Caco-2 (cell line): ENCODE measurements at regions not wholly inside any gene's neighbourhood (a gene's known extent, or its start where the extent isn't known, plus 50 kb on each side); places are given as distances from the start of the nearest gene placed in this dataset.

Experiments used
- BruUV-seq: library from RNA; stranded (reverse); fragments of 400-500 nt; replicated peaks from 2 replicates; lab custom pipeline; 2021; lab: Mats Ljungman, UMichigan
- CTCF ChIA-PET: fragments of 300-600 bp; sonication (Branson Sonifier 250); formaldehyde crosslinking; loops from one replicate; lab custom pipeline; 2022; ENCODE audit warnings: antibody characterized with exemption; lab: Charles Lee
- POLR2A ChIA-PET: fragments of 300-600 bp; sonication (Branson Sonifier 250); formaldehyde crosslinking; loops from one replicate; lab custom pipeline; 2022; ENCODE audit warnings: antibody characterized with exemption; lab: Charles Lee
- DNase-seq, 2 experiments: peaks; one replicate each; pipeline versions ENCODE4 v3.0.0 to v3.0.0-alpha.2; 2020 to 2022
- H3K27me3 ChIP-seq: replicated peaks from 2 replicates; pipeline ENCODE4 v1.6.0; 2011; ENCODE audit warnings: low read length; ENCODE audit not compliant: control insufficient read depth, insufficient read depth
- H3K36me3 ChIP-seq: 2 replicates; pipeline ENCODE4 v1.5.1; 2011; ENCODE audit warnings: low read length; ENCODE audit not compliant: control insufficient read depth, insufficient read depth
- H3K4me1 ChIP-seq: fragments of 250-450 bp; sonication (Bioruptor Pico); 2 replicates; pipeline ENCODE4 v1.5.1; 2020; ENCODE audit warnings: mild to moderate bottlenecking
- H3K4me3 ChIP-seq: 2 replicates; pipeline ENCODE4 v1.5.1; 2011; ENCODE audit warnings: low read depth, mild to moderate bottlenecking, control low read depth, low read length
- H3K9me3 ChIP-seq: fragments of 250-450 bp; sonication (Bioruptor Pico); 2 replicates; pipeline ENCODE4 v1.5.1; 2020; ENCODE audit warnings: mild to moderate bottlenecking, moderate library complexity
- H3K27ac Mint-ChIP-seq: one replicate; pipeline ENCODE4 v1.8.0; 2022; ENCODE audit warnings: mixed read lengths; ENCODE audit not compliant: unreplicated experiment
- H3K27me3 Mint-ChIP-seq: one replicate; pipeline ENCODE4 v1.8.0; 2022; ENCODE audit warnings: mixed read lengths; ENCODE audit not compliant: insufficient read depth, unreplicated experiment
- H3K36me3 Mint-ChIP-seq: one replicate; pipeline ENCODE4 v1.8.0; 2022; ENCODE audit warnings: mild to moderate bottlenecking, mixed read lengths; ENCODE audit not compliant: insufficient read depth, unreplicated experiment
- H3K4me1 Mint-ChIP-seq: one replicate; pipeline ENCODE4 v1.8.0; 2022; ENCODE audit warnings: low read depth, mixed read lengths; ENCODE audit not compliant: unreplicated experiment
- H3K4me3 Mint-ChIP-seq: one replicate; pipeline ENCODE4 v1.8.0; 2022; ENCODE audit warnings: mild to moderate bottlenecking, moderate library complexity, mixed read lengths; ENCODE audit not compliant: unreplicated experiment
- H3K9me3 Mint-ChIP-seq: one replicate; pipeline ENCODE4 v1.8.0; 2022; ENCODE audit warnings: mixed read lengths; ENCODE audit not compliant: unreplicated experiment
- intact Hi-C: fragments of 100-400 bp; cut with micrococcal nuclease; formaldehyde crosslinking; loops from one replicate; pipeline ENCODE4 v1.10.0; 2022; ENCODE audit not compliant: unreplicated experiment
- TF ChIP-seq, protein P1 (sequence below), 2 experiments: fragments of 200-600 bp in 1 of 2; IDR thresholded peaks; 1 replicate in 1 of 2; 2 replicates in 1 of 2; pipeline versions ENCODE4 v1.5.1 to v1.8.0; 2011 to 2022; ENCODE audit warnings: antibody characterized with exemption in 1 of 2, control low read depth in 1 of 2, inconsistent platforms in 1 of 2, low read depth in 1 of 2, low read length in 1 of 2, mild to moderate bottlenecking in 1 of 2, moderate library complexity in 1 of 2; ENCODE audit not compliant: insufficient read depth in 1 of 2, severe bottlenecking in 1 of 2, unreplicated experiment in 1 of 2

DNA sequence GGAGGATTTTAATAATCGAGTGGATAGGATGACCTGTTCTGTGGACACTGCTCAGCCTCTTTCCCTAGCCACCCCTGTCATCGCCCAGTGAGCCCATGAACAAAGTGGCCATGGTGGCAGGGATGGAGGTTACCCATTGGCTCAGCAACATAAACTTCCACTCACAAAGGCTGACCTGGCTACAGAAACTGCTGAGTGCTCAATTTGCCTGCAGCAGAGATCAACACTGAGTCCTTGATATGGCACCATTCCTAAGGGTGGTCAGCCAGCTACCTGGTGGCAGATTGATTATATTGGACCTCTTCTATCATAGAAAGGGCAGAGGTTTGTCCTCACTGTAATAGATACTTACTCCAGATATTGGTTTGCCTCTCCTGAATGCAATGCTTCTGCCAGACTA, 465.4 kb upstream of the FBXO33 start:
- POLR2A ChIA-PET, result no interaction called here
- BruUV-seq, result no TSS peak

DNA sequence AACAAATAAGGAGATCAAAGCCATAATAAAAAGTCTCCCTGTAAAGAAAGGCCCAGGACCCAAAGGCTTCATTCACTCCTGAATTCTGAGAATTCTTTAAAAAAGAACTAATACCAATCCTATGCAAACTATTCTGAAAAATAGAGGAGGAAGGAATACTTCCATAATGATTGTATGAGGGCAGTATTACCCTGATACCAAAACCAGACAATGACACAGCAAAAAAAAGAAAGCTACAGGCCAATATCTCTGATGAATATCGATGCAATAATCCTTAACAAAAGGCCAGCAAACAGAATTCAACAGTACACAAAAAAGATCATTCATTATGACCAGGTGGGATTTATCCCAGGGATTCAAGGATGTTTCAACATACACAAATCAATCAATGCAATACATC, 457.8 kb upstream of the FBXO33 start:
- ChIA-PET CTCF (no interaction called here), POLR2A (no interaction called here)

More for the DNA sequence above, 465.4 kb upstream of the FBXO33 start:
- Histone ChIP-seq H3K4me3 (no peak overlapping the region), H3K9me3 (no peaks in the 10 kb centered on the region), H3K36me3 (no peaks in the 10 kb centered on the region), H3K27me3 (no peaks in the 10 kb centered on the region), H3K4me1 (no peaks in the 10 kb centered on the region)
- H3K27me3 Mint-ChIP-seq, result peaks cover 9% of the 10 kb centered on the region
- peaks cover 11% of the 10 kb centered on the region for H3K9me3 Mint-ChIP-seq
- no peak overlapping the region for H3K27ac Mint-ChIP-seq
- H3K36me3 Mint-ChIP-seq, result no peaks in the 10 kb centered on the region
- TF ChIP-seq, protein P1, sequence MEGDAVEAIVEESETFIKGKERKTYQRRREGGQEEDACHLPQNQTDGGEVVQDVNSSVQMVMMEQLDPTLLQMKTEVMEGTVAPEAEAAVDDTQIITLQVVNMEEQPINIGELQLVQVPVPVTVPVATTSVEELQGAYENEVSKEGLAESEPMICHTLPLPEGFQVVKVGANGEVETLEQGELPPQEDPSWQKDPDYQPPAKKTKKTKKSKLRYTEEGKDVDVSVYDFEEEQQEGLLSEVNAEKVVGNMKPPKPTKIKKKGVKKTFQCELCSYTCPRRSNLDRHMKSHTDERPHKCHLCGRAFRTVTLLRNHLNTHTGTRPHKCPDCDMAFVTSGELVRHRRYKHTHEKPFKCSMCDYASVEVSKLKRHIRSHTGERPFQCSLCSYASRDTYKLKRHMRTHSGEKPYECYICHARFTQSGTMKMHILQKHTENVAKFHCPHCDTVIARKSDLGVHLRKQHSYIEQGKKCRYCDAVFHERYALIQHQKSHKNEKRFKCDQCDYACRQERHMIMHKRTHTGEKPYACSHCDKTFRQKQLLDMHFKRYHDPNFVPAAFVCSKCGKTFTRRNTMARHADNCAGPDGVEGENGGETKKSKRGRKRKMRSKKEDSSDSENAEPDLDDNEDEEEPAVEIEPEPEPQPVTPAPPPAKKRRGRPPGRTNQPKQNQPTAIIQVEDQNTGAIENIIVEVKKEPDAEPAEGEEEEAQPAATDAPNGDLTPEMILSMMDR (IDR thresholded peaks at IDR 0.05; ENCODE audit: insufficient read depth in 1 of 2, low read depth in 1 of 2, low read length in 1 of 2, severe bottlenecking in 1 of 2, unreplicated experiment in 1 of 2), result no peak
- CTCF ChIA-PET, result no interaction called here
- DNase-seq, result no peak
- no peak overlapping the region for H3K4me3 Mint-ChIP-seq
- no peaks in the 10 kb centered on the region for H3K4me1 Mint-ChIP-seq
- intact Hi-C loops, result no loop called here

DNA sequence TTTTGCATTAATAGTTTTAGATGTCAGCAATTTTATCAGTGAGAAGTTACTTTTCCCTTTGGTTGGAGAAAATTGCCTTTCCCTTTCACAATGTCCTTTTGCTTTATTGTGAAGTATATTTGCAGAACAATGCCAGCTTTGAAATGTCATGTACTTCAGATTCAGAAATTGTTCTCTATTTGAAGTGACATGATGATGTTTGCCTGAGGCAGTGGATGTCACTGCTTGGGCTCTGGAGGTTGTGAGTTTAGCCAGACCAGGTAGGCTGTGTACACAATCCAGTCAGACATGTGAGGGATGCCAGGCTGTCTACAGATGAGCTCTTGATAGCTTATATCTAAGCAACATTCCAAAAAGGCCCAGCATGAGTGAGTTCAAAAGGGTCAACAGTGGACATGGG, 451.9 kb upstream of the FBXO33 start:
- no peak overlapping the region for H3K4me3 Mint-ChIP-seq
- no peaks in the 10 kb centered on the region for H3K4me1 ChIP-seq
- H3K4me3 ChIP-seq, result no peak overlapping the region
- H3K36me3 Mint-ChIP-seq, result no peaks in the 10 kb centered on the region
- peak in 1 of 2 experiments; percentile 38 for DNase-seq
- no peaks in the 10 kb centered on the region for H3K36me3 ChIP-seq
- H3K27ac Mint-ChIP-seq, result no peak overlapping the region
- H3K4me1 Mint-ChIP-seq, result no peaks in the 10 kb centered on the region
- no TSS peak for BruUV-seq
- ChIA-PET CTCF (no interaction called here), POLR2A (no interaction called here)
- intact Hi-C loops, result no loop called here
- no peaks in the 10 kb centered on the region for H3K27me3 ChIP-seq
- no peaks in the 10 kb centered on the region for H3K9me3 Mint-ChIP-seq
- H3K9me3 ChIP-seq, result no peaks in the 10 kb centered on the region
- H3K27me3 Mint-ChIP-seq, result no peaks in the 10 kb centered on the region
- TF ChIP-seq, protein P1 (IDR thresholded peaks at IDR 0.05; ENCODE audit: insufficient read depth in 1 of 2, low read depth in 1 of 2, low read length in 1 of 2, severe bottlenecking in 1 of 2, unreplicated experiment in 1 of 2), result no peak

More for the DNA sequence above, 457.8 kb upstream of the FBXO33 start:
- BruUV-seq, result no TSS peak
- no peaks in the 10 kb centered on the region for H3K36me3 ChIP-seq
- H3K36me3 Mint-ChIP-seq, result no peaks in the 10 kb centered on the region
- H3K27ac Mint-ChIP-seq, result no peak overlapping the region
- no peaks in the 10 kb centered on the region for H3K27me3 ChIP-seq
- TF ChIP-seq, protein P1 (IDR thresholded peaks at IDR 0.05; ENCODE audit: insufficient read depth in 1 of 2, low read depth in 1 of 2, low read length in 1 of 2, severe bottlenecking in 1 of 2, unreplicated experiment in 1 of 2), result no peak
- no peak for DNase-seq
- peaks cover 11% of the 10 kb centered on the region for H3K9me3 Mint-ChIP-seq
- no peaks in the 10 kb centered on the region for H3K4me1 Mint-ChIP-seq
- no peaks in the 10 kb centered on the region for H3K9me3 ChIP-seq
- intact Hi-C loops, result no loop called here
- H3K27me3 Mint-ChIP-seq, result no peaks in the 10 kb centered on the region
- H3K4me1 ChIP-seq, result no peaks in the 10 kb centered on the region
- no peak overlapping the region for H3K4me3 Mint-ChIP-seq
- no peak overlapping the region for H3K4me3 ChIP-seq
